ENCODE measurements at regions not wholly inside any gene's neighbourhood (a gene's known extent, or its start where the extent isn't known, plus 50 kb on each side); places are given as distances from the start of the nearest gene placed in this dataset.

GRCh38 chr9:118928722-118929121, 440.5 kb downstream of the BRINP1 start:
- no peak for DNase-seq (ENCODE audit: low read depth)
- H3K4me3 ChIP-seq (ENCODE audit: low read depth, low read length), result no peak overlapping the region
- no peak for TF ChIP-seq CTCF (IDR thresholded peaks at IDR 0.05; ENCODE audit: low read depth, low read length, missing control alignments)
- in situ Hi-C loops (cut with HindIII; ENCODE audit: low sequenced_read_pairs), result no loop called here

GRCh38 chr9:118929287-118929686, 439.9 kb downstream of the BRINP1 start:
- in situ Hi-C loops (cut with HindIII; ENCODE audit: low sequenced_read_pairs), result no loop called here
- DNase-seq (ENCODE audit: low read depth), result peak; percentile 36
- no peak overlapping the region for H3K4me3 ChIP-seq (ENCODE audit: low read depth, low read length)
- TF ChIP-seq CTCF (IDR thresholded peaks at IDR 0.05; ENCODE audit: low read depth, low read length, missing control alignments), result no peak

- in situ Hi-C loops (cut with HindIII; ENCODE audit: low sequenced_read_pairs), result no loop called here
- no peak for DNase-seq (ENCODE audit: low read depth)
- H3K4me3 ChIP-seq (ENCODE audit: low read depth, low read length), result no peak overlapping the region
- no peak for TF ChIP-seq CTCF (IDR thresholded peaks at IDR 0.05; ENCODE audit: low read depth, low read length, missing control alignments)
Measured at GRCh38 chr9:118931941-118932340, 437.3 kb downstream of the BRINP1 start.

GRCh38 chr9:118938581-118938980, 430.7 kb downstream of the BRINP1 start:
- no peak for TF ChIP-seq CTCF (IDR thresholded peaks at IDR 0.05; ENCODE audit: low read depth, low read length, missing control alignments)
- DNase-seq (ENCODE audit: low read depth), result no peak
- H3K4me3 ChIP-seq (ENCODE audit: low read depth, low read length), result no peak overlapping the region
- in situ Hi-C loops (cut with HindIII; ENCODE audit: low sequenced_read_pairs), result no loop called here

GRCh38 chr9:118940473-118940872, 428.8 kb downstream of the BRINP1 start:
- TF ChIP-seq CTCF (IDR thresholded peaks at IDR 0.05; ENCODE audit: low read depth, low read length, missing control alignments), result no peak
- in situ Hi-C loops (cut with HindIII; ENCODE audit: low sequenced_read_pairs), result no loop called here
- no peak for DNase-seq (ENCODE audit: low read depth)
- no peak overlapping the region for H3K4me3 ChIP-seq (ENCODE audit: low read depth, low read length)

- no peak for TF ChIP-seq CTCF (IDR thresholded peaks at IDR 0.05; ENCODE audit: low read depth, low read length, missing control alignments)
- in situ Hi-C loops (cut with HindIII; ENCODE audit: low sequenced_read_pairs), result no loop called here
- no peak overlapping the region for H3K4me3 ChIP-seq (ENCODE audit: low read depth, low read length)
- DNase-seq (ENCODE audit: low read depth), result no peak
Measured at GRCh38 chr9:118946669-118947068, 422.6 kb downstream of the BRINP1 start.

- no peak overlapping the region for H3K4me3 ChIP-seq (ENCODE audit: low read depth, low read length)
- in situ Hi-C loops (cut with HindIII; ENCODE audit: low sequenced_read_pairs), result no loop called here
- no peak for TF ChIP-seq CTCF (IDR thresholded peaks at IDR 0.05; ENCODE audit: low read depth, low read length, missing control alignments)
Measured at GRCh38 chr9:118954857-118955256, 414.4 kb downstream of the BRINP1 start.

More at GRCh38 chr9:118954857-118955256, 414.4 kb downstream of the BRINP1 start:
- no peak for DNase-seq (ENCODE audit: low read depth)
